H1 (cell line): ENCODE measurements at regions not wholly inside any gene's neighbourhood (a gene's known extent, or its start where the extent isn't known, plus 50 kb on each side); places are given as distances from the start of the nearest gene placed in this dataset.

ENCODE experiments used
- CTCF ChIA-PET: fragments of 300-600 bp; sonication (Branson Sonifier 250); formaldehyde crosslinking; loops from one replicate; lab custom pipeline; 2021; ENCODE audit not compliant: partially characterized antibody; lab: Charles Lee
- POLR2A ChIA-PET: fragments of 300-600 bp; sonication (Branson Sonifier 250); formaldehyde crosslinking; loops from one replicate; lab custom pipeline; 2021; ENCODE audit warnings: inconsistent platforms; ENCODE audit not compliant: partially characterized antibody; lab: Charles Lee
- DNase-seq, 2 experiments: peaks; one replicate each; pipeline versions ENCODE4 v3.0.0 to v3.0.0-alpha.2; 2010 to 2022; ENCODE audit warnings: low spot score in 2 of 2, low read depth in 1 of 2, mixed read lengths in 1 of 2
- FAIRE-seq: peaks from 2 replicates; lab custom pipeline; 2011; peaks lifted over from hg19 to GRCh38; lab: Jason Lieb, UNC
- H2AFZ ChIP-seq: 2 replicates; pipeline ENCODE4 v1.8.1; 2012; ENCODE audit warnings: low read length, inconsistent platforms
- H2AK5ac ChIP-seq: 2 replicates; pipeline ENCODE4 v1.6.1; 2013; ENCODE audit warnings: low read depth, low read length
- H2BK120ac ChIP-seq: replicated peaks from 2 replicates; pipeline ENCODE3; 2013; ENCODE audit warnings: low read depth, low read length, inconsistent platforms
- H2BK12ac ChIP-seq: 2 replicates; pipeline ENCODE4 v1.6.1; 2013; ENCODE audit warnings: low read depth, low read length
- H2BK15ac ChIP-seq: 2 replicates; pipeline ENCODE4 v1.6.1; 2013; ENCODE audit warnings: low read length
- H2BK20ac ChIP-seq: 2 replicates; pipeline ENCODE4 v1.6.1; 2013; ENCODE audit warnings: low read length
- H2BK5ac ChIP-seq: 2 replicates; pipeline ENCODE4 v1.6.1; 2013; ENCODE audit warnings: low read depth, low read length
- H3K14ac ChIP-seq: 2 replicates; pipeline ENCODE4 v1.6.1; 2013; ENCODE audit warnings: inconsistent platforms; ENCODE audit not compliant: insufficient read length
- H3K18ac ChIP-seq: 2 replicates; pipeline ENCODE4 v1.6.1; 2013; ENCODE audit warnings: low read length; ENCODE audit errors: extremely low read depth
- H3K23ac ChIP-seq: 2 replicates; pipeline ENCODE4 v1.6.1; 2013; ENCODE audit warnings: inconsistent platforms; ENCODE audit not compliant: insufficient read length
- H3K23me2 ChIP-seq: 2 replicates; pipeline ENCODE4 v1.6.1; 2013; ENCODE audit warnings: low read depth, low read length
- H3K27ac ChIP-seq: 2 replicates; pipeline ENCODE4 v1.6.1; 2011; ENCODE audit warnings: low read depth, low read length, inconsistent platforms
- H3K27me3 ChIP-seq, 4 experiments: replicated peaks in 1 of 4; 1 replicate in 1 of 4; 2 replicates in 3 of 4; pipeline versions ENCODE4 v1.6.1 to v1.8.1; 2011 to 2013; ENCODE audit warnings: low read length in 3 of 4, mild to moderate bottlenecking in 3 of 4, inconsistent platforms in 2 of 4, mixed read lengths in 2 of 4, moderate library complexity in 1 of 4; ENCODE audit not compliant: control insufficient read depth in 3 of 4, insufficient read depth in 3 of 4; ENCODE audit errors: extremely low read depth in 1 of 4
- H3K36me3 ChIP-seq, 4 experiments: 2 replicates each; pipeline versions ENCODE4 v1.6.1 to v1.8.1; 2011 to 2013; ENCODE audit warnings: mild to moderate bottlenecking in 4 of 4, low read length in 3 of 4, moderate library complexity in 2 of 4, control low read depth in 1 of 4, inconsistent platforms in 1 of 4; ENCODE audit not compliant: insufficient read depth in 4 of 4, control insufficient read depth in 2 of 4
- H3K4ac ChIP-seq: replicated peaks from 2 replicates; pipeline ENCODE3; 2013; ENCODE audit warnings: low read length, low read depth, mixed read lengths, inconsistent platforms; ENCODE audit not compliant: insufficient read length
- H3K4me1 ChIP-seq, 4 experiments: replicated peaks in 1 of 4; 1 replicate in 1 of 4; 2 replicates in 3 of 4; pipeline versions ENCODE4 v1.6.1 to v1.8.1; 2011 to 2013; ENCODE audit warnings: low read length in 3 of 4, inconsistent platforms in 2 of 4, mixed read lengths in 1 of 4; ENCODE audit not compliant: insufficient read depth in 4 of 4, control insufficient read depth in 3 of 4
- H3K4me2 ChIP-seq, 2 experiments: 2 replicates each; pipeline versions ENCODE4 v1.6.1 to v1.8.1; 2011 to 2013; ENCODE audit warnings: low read depth in 2 of 2, low read length in 2 of 2, control low read depth in 1 of 2, inconsistent platforms in 1 of 2, mild to moderate bottlenecking in 1 of 2; ENCODE audit not compliant: insufficient read depth in 1 of 2
- H3K4me3 ChIP-seq, 4 experiments: fragments of 200-600, 300-600 bp in 1 of 4; sonication (generic), shearing (Covaris generic), sonication (Bioruptor Twin) in 1 of 4; 2 replicates each; pipeline versions ENCODE4 v1.5.1 to v1.8.1; 2011 to 2016; ENCODE audit warnings: low read length in 4 of 4, low read depth in 3 of 4, control low read depth in 2 of 4, inconsistent platforms in 2 of 4, mild to moderate bottlenecking in 2 of 4, mixed read lengths in 1 of 4, moderate library complexity in 1 of 4; ENCODE audit not compliant: insufficient read depth in 2 of 4; ENCODE audit errors: extremely low read depth in 1 of 4
- H3K56ac ChIP-seq: replicated peaks from 2 replicates; pipeline ENCODE3; 2013; ENCODE audit warnings: low read depth, mild to moderate bottlenecking, mixed read lengths, low read length, inconsistent platforms; ENCODE audit not compliant: insufficient read length
- H3K79me1 ChIP-seq: 2 replicates; pipeline ENCODE4 v1.6.1; 2013; ENCODE audit warnings: low read depth, low read length, control low read depth
- H3K79me2 ChIP-seq, 2 experiments: 2 replicates each; pipeline versions ENCODE4 v1.6.1 to v1.8.1; 2012 to 2013; ENCODE audit warnings: low read length in 2 of 2, mild to moderate bottlenecking in 2 of 2, inconsistent platforms in 1 of 2; ENCODE audit not compliant: insufficient read depth in 2 of 2, control insufficient read depth in 1 of 2
- H3K9ac ChIP-seq, 4 experiments: replicated peaks in 1 of 4; 1 replicate in 1 of 4; 2 replicates in 3 of 4; pipeline versions ENCODE4 v1.6.1 to v1.8.1; 2011 to 2013; ENCODE audit warnings: low read depth in 3 of 4, low read length in 3 of 4, control low read depth in 2 of 4, mild to moderate bottlenecking in 2 of 4, moderate library complexity in 2 of 4, inconsistent platforms in 1 of 4; ENCODE audit errors: extremely low read depth in 1 of 4
- H3K9me3 ChIP-seq, 2 experiments: 2 replicates each; pipeline versions ENCODE4 v1.6.1 to v1.8.1; 2012 to 2013; ENCODE audit warnings: mild to moderate bottlenecking in 2 of 2, moderate library complexity in 2 of 2, control low read depth in 1 of 2, inconsistent platforms in 1 of 2, low read depth in 1 of 2, low read length in 1 of 2, mixed read lengths in 1 of 2; ENCODE audit not compliant: insufficient read depth in 2 of 2
- H4K20me1 ChIP-seq, 2 experiments: replicated peaks in 1 of 2; 2 replicates each; pipeline versions ENCODE3 to v1.8.1; 2011 to 2013; ENCODE audit warnings: inconsistent platforms in 2 of 2, low read length in 2 of 2, mild to moderate bottlenecking in 1 of 2; ENCODE audit not compliant: insufficient read depth in 2 of 2, control insufficient read depth in 1 of 2
- H4K5ac ChIP-seq: 2 replicates; pipeline ENCODE4 v1.6.1; 2013; ENCODE audit warnings: low read length, low read depth, mixed read lengths, inconsistent platforms; ENCODE audit not compliant: insufficient read length
- H4K8ac ChIP-seq: 2 replicates; pipeline ENCODE4 v1.8.0; 2013; ENCODE audit warnings: mild to moderate bottlenecking, moderate library complexity, low read length, inconsistent platforms; ENCODE audit not compliant: insufficient read depth; ENCODE audit errors: extremely low read depth
- H4K91ac ChIP-seq: replicated peaks from 2 replicates; pipeline ENCODE3; 2013; ENCODE audit warnings: low read length, mixed read lengths, inconsistent platforms; ENCODE audit not compliant: insufficient read length
- RFX5 ChIP-seq: IDR thresholded peaks from 2 replicates; pipeline ENCODE4 v1.6.1; 2011; ENCODE audit warnings: low read depth, low read length, improper control_type of control experiment, borderline replicate concordance
- whole genome bisulfite sequencing, 2 experiments: shearing (Covaris generic) in 1 of 2; methylation state at CpG; one replicate each; pipeline versions ENCODE4 v1.1.6 to v1.1.7; 2013 to 2015; ENCODE audit warnings: low lambda C conversion rate in 2 of 2, mixed read lengths in 2 of 2, inconsistent platforms in 1 of 2, low coverage in 1 of 2, missing lambda C conversion rate in 1 of 2; ENCODE audit not compliant: insufficient replicate concordance in 2 of 2, insufficient coverage in 1 of 2, insufficient read length in 1 of 2; ENCODE audit errors: extremely low coverage in 1 of 2, missing lambda C conversion rate in 1 of 2; 5-methylcytosine and 5-hydroxymethylcytosine counted together

GRCh38 chr21:16353764-16354163, 624.0 kb downstream of the USP25 start:
- no peak overlapping the region for H3K14ac ChIP-seq
- no peak overlapping the region for H3K18ac ChIP-seq
- no peaks in the 10 kb centered on the region for H3K79me1 ChIP-seq
- H3K4me2 ChIP-seq = no peak overlapping the region
- no peak overlapping the region for H2BK5ac ChIP-seq
- no peak overlapping the region for H2BK20ac ChIP-seq
- no peak overlapping the region for H4K91ac ChIP-seq
- no peaks in the 10 kb centered on the region for H3K27me3 ChIP-seq
- H2BK120ac ChIP-seq = no peak overlapping the region
- H3K56ac ChIP-seq = no peak overlapping the region
- H3K27ac ChIP-seq = no peak overlapping the region
- H4K5ac ChIP-seq = no peak overlapping the region
- H3K23me2 ChIP-seq = no peaks in the 10 kb centered on the region
- WGBS, 2 experiments = 91% methylated on average over 6 of the region's 6 CpGs; no CpG with 5 or more reads in 1 of the 2 experiments
- no peak overlapping the region for H2AK5ac ChIP-seq
- H3K4me3 ChIP-seq = no peak overlapping the region
- no peak overlapping the region for H4K8ac ChIP-seq
- H3K9ac ChIP-seq = no peak overlapping the region
- DNase-seq = no peak
- H2BK12ac ChIP-seq = no peak overlapping the region
- H3K23ac ChIP-seq = no peak overlapping the region
- POLR2A ChIA-PET = no interaction called here
- no peaks in the 10 kb centered on the region for H3K4me1 ChIP-seq
- H3K36me3 ChIP-seq = no peaks in the 10 kb centered on the region
- H3K9me3 ChIP-seq = no peaks in the 10 kb centered on the region
- no peak overlapping the region for H2BK15ac ChIP-seq
- H3K4ac ChIP-seq = no peak overlapping the region
- FAIRE-seq = no peak
- no peak for TF ChIP-seq RFX5
- H4K20me1 ChIP-seq = peaks cover 0 to 1% of the 10 kb centered on the region in 2 experiments
- CTCF ChIA-PET = no interaction called here
- no peaks in the 10 kb centered on the region for H3K79me2 ChIP-seq
- no peak overlapping the region for H2AFZ ChIP-seq
